Upper lobe of left lung (tissue), 4 donors: ENCODE measurements at regions not wholly inside any gene's neighbourhood (a gene's known extent, or its start where the extent isn't known, plus 50 kb on each side); places are given as distances from the start of the nearest gene placed in this dataset.

ENCODE experiments used
- POLR2A ChIP-seq, 4 donors: fragments of 450-650 bp; IDR thresholded peaks; one replicate each; pipeline ENCODE4 v1.5.1; 2016 to 2017; ENCODE audit warnings: antibody characterized with exemption in 4 of 4, mild to moderate bottlenecking in 2 of 4
- POLR2AphosphoS5 ChIP-seq, 2 donors: sonication (generic); formaldehyde crosslinking; IDR thresholded peaks; one replicate each; pipeline ENCODE4 v1.5.1; 2017; ENCODE audit warnings: antibody characterized with exemption in 2 of 2
- TF ChIP-seq, protein P1 (sequence below), 6 experiments: fragments of 450-650 bp in 4 of 6; fragments of 200-600 bp in 2 of 6; sonication (generic) in 2 of 6; IDR thresholded peaks; one replicate each; pipeline ENCODE4 v1.5.1; 2016 to 2019; ENCODE audit warnings: antibody characterized with exemption in 6 of 6

GRCh38 chr10:63713191-63714144 is 192.3 kb downstream of the REEP3 start:
- TF ChIP-seq POLR2A (IDR thresholded peaks at IDR 0.05) (no peak), POLR2AphosphoS5 (IDR thresholded peaks at IDR 0.05) (no peak)
- TF ChIP-seq, protein P1, sequence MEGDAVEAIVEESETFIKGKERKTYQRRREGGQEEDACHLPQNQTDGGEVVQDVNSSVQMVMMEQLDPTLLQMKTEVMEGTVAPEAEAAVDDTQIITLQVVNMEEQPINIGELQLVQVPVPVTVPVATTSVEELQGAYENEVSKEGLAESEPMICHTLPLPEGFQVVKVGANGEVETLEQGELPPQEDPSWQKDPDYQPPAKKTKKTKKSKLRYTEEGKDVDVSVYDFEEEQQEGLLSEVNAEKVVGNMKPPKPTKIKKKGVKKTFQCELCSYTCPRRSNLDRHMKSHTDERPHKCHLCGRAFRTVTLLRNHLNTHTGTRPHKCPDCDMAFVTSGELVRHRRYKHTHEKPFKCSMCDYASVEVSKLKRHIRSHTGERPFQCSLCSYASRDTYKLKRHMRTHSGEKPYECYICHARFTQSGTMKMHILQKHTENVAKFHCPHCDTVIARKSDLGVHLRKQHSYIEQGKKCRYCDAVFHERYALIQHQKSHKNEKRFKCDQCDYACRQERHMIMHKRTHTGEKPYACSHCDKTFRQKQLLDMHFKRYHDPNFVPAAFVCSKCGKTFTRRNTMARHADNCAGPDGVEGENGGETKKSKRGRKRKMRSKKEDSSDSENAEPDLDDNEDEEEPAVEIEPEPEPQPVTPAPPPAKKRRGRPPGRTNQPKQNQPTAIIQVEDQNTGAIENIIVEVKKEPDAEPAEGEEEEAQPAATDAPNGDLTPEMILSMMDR (IDR thresholded peaks at IDR 0.05), result no peak
